ENCODE measurements at regions not wholly inside any gene's neighbourhood (a gene's known extent, or its start where the extent isn't known, plus 50 kb on each side); places are given as distances from the start of the nearest gene placed in this dataset.

DNA sequence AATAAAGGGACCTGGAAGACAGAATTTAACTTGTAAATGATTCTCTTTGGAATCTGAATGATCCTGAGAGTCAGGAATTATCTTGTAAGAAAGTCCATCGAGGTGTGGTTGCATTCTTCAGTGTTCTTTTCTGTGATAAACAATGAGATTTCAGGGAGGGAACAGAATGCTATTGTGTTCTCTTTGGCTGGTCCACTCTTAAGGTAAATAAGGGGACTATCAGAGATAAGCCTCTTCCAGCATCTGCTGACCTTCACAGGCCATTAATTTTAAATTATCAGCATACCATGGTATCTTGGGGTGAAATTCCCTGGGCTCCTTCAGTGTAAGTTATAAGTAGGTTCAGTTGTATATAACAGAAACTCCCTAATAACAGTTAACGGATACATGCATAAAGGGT lies 107.1 kb upstream of the ARHGAP24 start:
- Histone ChIP-seq H2BK12ac (ENCODE audit: insufficient read length, low read depth, low read length) (no peak overlapping the region), H3K18ac (ENCODE audit: insufficient read length, low read depth, low read length) (no peak overlapping the region), H4K20me1 (ENCODE audit: control insufficient read depth, insufficient read depth, insufficient read length) (no peaks in the 10 kb centered on the region), H3K14ac (ENCODE audit: insufficient read depth, low read length) (no peak overlapping the region), H2BK15ac (ENCODE audit: low read depth, low read length) (no peak overlapping the region), H3K4me1 (ENCODE audit: insufficient read depth, low read length) (peaks cover 5% of the 10 kb centered on the region), H2BK20ac (ENCODE audit: low read depth, low read length, poor library complexity, severe bottlenecking) (no peak overlapping the region), H2BK5ac (ENCODE audit: insufficient read length, low read length) (no peak overlapping the region), H3K27ac (ENCODE audit: insufficient read length, low read depth, low read length) (no peak overlapping the region), H3K56ac (ENCODE audit: insufficient read length, low read depth, low read length) (no peak overlapping the region), H3K9ac (ENCODE audit: extremely low read depth, insufficient read length, low read length) (no peak overlapping the region), H2AK5ac (ENCODE audit: insufficient read length, low read length) (no peak overlapping the region), H4K5ac (ENCODE audit: insufficient read length, low read depth, low read length) (no peak overlapping the region), H3K79me2 (ENCODE audit: insufficient read depth, low read length) (no peaks in the 10 kb centered on the region), H3K4me2 (ENCODE audit: insufficient read depth, insufficient read length, low read length) (no peak overlapping the region), H3T11ph (ENCODE audit: low read length) (no peak overlapping the region), H3K27me3 (ENCODE audit: insufficient read depth, low read length) (no peaks in the 10 kb centered on the region), H3K23me2 (ENCODE audit: insufficient read length, low read depth, low read length, poor library complexity, severe bottlenecking) (no peaks in the 10 kb centered on the region), H3K79me1 (ENCODE audit: insufficient read depth, low read depth, low read length, poor library complexity, severe bottlenecking) (no peaks in the 10 kb centered on the region), H3K23ac (ENCODE audit: insufficient read length, low read depth, low read length) (no peak overlapping the region), H2AFZ (ENCODE audit: low read length) (no peak overlapping the region), H3K4ac (ENCODE audit: low read depth, low read length) (no peak overlapping the region), H2BK120ac (ENCODE audit: low read depth, low read length, poor library complexity, severe bottlenecking) (no peak overlapping the region), H4K91ac (ENCODE audit: insufficient read length, low read depth, low read length) (no peak overlapping the region), H4K8ac (replicated peaks; ENCODE audit: insufficient read length, low read depth, low read length) (no peak overlapping the region), H3K9me3 (ENCODE audit: control insufficient read depth, low read depth, low read length) (no peaks in the 10 kb centered on the region)
- Mint-ChIP-seq H3K9me3 (no peaks in the 10 kb centered on the region), H3K4me1 (peaks cover 38 to 48% of the 10 kb centered on the region in 2 experiments), H3K36me3 (ENCODE audit: insufficient read depth in 1 of 3, low read depth in 3 of 3) (peaks cover 0 to 6% (median 0%) of the 10 kb centered on the region in 3 experiments; a peak in 1 of 7 replicates), H3K4me3 (no peak overlapping the region), H3K27ac (peak overlapping the region in 1 of 3 experiments; percentile 97; a peak in 2 of 7 replicates), H3K27me3 (ENCODE audit: low read depth) (no peaks in the 10 kb centered on the region)
- no peak for DNase-seq
- TF ChIP-seq, protein P1, sequence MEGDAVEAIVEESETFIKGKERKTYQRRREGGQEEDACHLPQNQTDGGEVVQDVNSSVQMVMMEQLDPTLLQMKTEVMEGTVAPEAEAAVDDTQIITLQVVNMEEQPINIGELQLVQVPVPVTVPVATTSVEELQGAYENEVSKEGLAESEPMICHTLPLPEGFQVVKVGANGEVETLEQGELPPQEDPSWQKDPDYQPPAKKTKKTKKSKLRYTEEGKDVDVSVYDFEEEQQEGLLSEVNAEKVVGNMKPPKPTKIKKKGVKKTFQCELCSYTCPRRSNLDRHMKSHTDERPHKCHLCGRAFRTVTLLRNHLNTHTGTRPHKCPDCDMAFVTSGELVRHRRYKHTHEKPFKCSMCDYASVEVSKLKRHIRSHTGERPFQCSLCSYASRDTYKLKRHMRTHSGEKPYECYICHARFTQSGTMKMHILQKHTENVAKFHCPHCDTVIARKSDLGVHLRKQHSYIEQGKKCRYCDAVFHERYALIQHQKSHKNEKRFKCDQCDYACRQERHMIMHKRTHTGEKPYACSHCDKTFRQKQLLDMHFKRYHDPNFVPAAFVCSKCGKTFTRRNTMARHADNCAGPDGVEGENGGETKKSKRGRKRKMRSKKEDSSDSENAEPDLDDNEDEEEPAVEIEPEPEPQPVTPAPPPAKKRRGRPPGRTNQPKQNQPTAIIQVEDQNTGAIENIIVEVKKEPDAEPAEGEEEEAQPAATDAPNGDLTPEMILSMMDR (conservative IDR thresholded peaks at IDR 0.05): no peak
- no CpG with 5 or more reads among the region's 2 CpGs for WGBS (ENCODE audit: extremely low coverage, insufficient read length, low lambda C conversion rate)

Measured in H9 (cell line).